Right cardiac atrium (tissue), 5 donors: ENCODE measurements at regions not wholly inside any gene's neighbourhood (a gene's known extent, or its start where the extent isn't known, plus 50 kb on each side); places are given as distances from the start of the nearest gene placed in this dataset.
"Not testable (repeated sequence)": the region's sequence is repeated elsewhere in the genome, so short reads cannot be mapped to it uniquely, and the experiment has no call there.

Experiments
- ATAC-seq, 2 donors: fragments of 200-7000 bp; cut with Tn5 transposase; one replicate each; pipeline versions ENCODE4 v1.8.0 to v1.9.1; 2020; ENCODE audit warnings: moderate library complexity in 2 of 2, mild to moderate bottlenecking in 1 of 2
- DNase-seq, 3 donors: peaks; one replicate each; pipeline ENCODE4 v3.0.0-alpha.2; 2020
- H3K27ac ChIP-seq: one replicate; pipeline ENCODE4 v1.5.1; 2013; ENCODE audit warnings: mild to moderate bottlenecking, low read length, control low read depth, moderate library complexity
- H3K27me3 ChIP-seq: one replicate; pipeline ENCODE4 v1.6.1; 2013; ENCODE audit not compliant: control insufficient read depth, insufficient read depth
- H3K4me1 ChIP-seq: one replicate; pipeline ENCODE4 v1.6.1; 2013; ENCODE audit warnings: low read length; ENCODE audit not compliant: control insufficient read depth, insufficient read depth
- H3K4me3 ChIP-seq: one replicate; pipeline ENCODE4 v1.5.1; 2013; ENCODE audit warnings: low read length, control low read depth
- H3K9me3 ChIP-seq: one replicate; pipeline ENCODE4 v1.6.1; 2013; ENCODE audit warnings: low read length; ENCODE audit not compliant: control insufficient read depth
- WGBS: extraction: QIAGEN DNeasy Blood & Tissue Kit; methylation state at CpG from one replicate; pipeline ENCODE4 v1.1.7; 2013; 5-methylcytosine and 5-hydroxymethylcytosine counted together
- intact Hi-C, 4 donors: fragments of 100-400 bp; cut with DNase I; formaldehyde crosslinking; loops; one replicate each; pipeline versions ENCODE4 v1.11.0 to v1.14.0; 2022 to 2023
- donor health status: healthy with polysubstance abuse.
- donor health status: DM: no; HTN: yes; CAD: no.
- donor health status: DM: no; HTN: no; CAD: no.
- donor health status: DM: no; HTN: yes; CAD: no; lungs with severe emphysema.
- donor health status: DM: yes; HTN: yes; CAD: no.

GRCh38 chr13:88761145-88761544 lies 1090.0 kb downstream of the SLITRK5 start:
- intact Hi-C loops = no loop called here
- Histone ChIP-seq H3K27me3 (no peaks in the 10 kb centered on the region), H3K4me1 (no peaks in the 10 kb centered on the region), H3K27ac (no peak overlapping the region), H3K9me3 (no peaks in the 10 kb centered on the region), H3K4me3 (no peak overlapping the region)
- 72% methylated on average over 4 of the region's 4 CpGs for WGBS
- no peak for DNase-seq
- no peak for ATAC-seq

GRCh38 chr13:88764103-88764502 lies 1092.9 kb downstream of the SLITRK5 start:
- DNase-seq (no peak), ATAC-seq (no peak)
- Histone ChIP-seq H3K27me3 (no peaks in the 10 kb centered on the region), H3K4me3 (no peak overlapping the region), H3K4me1 (no peaks in the 10 kb centered on the region), H3K9me3 (no peaks in the 10 kb centered on the region), H3K27ac (no peak overlapping the region)
- intact Hi-C loops = no loop called here
- 28% methylated on average over 3 of the region's 3 CpGs for WGBS

- no peak overlapping the region for H3K27ac ChIP-seq
- intact Hi-C loops = no loop called here
- no peak overlapping the region for H3K4me3 ChIP-seq
- 49% methylated on average over 1 of the region's 1 CpG for WGBS
- no peaks in the 10 kb centered on the region for H3K9me3 ChIP-seq
- no peaks in the 10 kb centered on the region for H3K4me1 ChIP-seq
- DNase-seq (no peak), ATAC-seq (no peak)
- no peaks in the 10 kb centered on the region for H3K27me3 ChIP-seq
These were observed 1129.3 kb downstream of the SLITRK5 start for GRCh38 chr13:88800505-88800904.

DNA sequence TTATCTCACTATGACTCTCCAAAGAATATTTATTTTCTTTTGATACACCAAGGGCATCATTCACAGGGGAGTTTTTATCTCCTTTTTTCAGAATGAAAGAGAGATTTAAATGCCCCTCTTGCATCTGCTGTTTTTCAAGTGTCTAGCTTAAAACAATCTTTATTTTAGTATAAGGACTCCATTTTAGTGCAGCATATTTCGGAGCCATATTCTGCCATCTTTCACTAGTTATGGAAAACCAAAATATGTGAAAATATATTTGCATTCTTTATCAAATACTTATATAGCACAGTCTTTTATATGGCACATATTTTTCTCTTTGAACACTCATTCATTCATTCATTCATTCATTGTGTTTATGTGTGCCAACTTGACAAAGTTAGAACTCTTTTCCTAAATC lies 1130.2 kb downstream of the SLITRK5 start:
- no peak for ATAC-seq
- WGBS = 84% methylated on average over 1 of the region's 1 CpG
- Histone ChIP-seq H3K27me3 (no peaks in the 10 kb centered on the region), H3K4me1 (no peaks in the 10 kb centered on the region), H3K4me3 (no peak overlapping the region), H3K27ac (no peak overlapping the region), H3K9me3 (no peaks in the 10 kb centered on the region)
- intact Hi-C loops = no loop called here
- no peak for DNase-seq

GRCh38 chr13:88802886-88803285 lies 1131.7 kb downstream of the SLITRK5 start:
- no peak overlapping the region for H3K27ac ChIP-seq
- 61% methylated on average over 2 of the region's 2 CpGs for WGBS
- H3K4me1 ChIP-seq = no peaks in the 10 kb centered on the region
- no peaks in the 10 kb centered on the region for H3K9me3 ChIP-seq
- intact Hi-C loops = no loop called here
- no peak overlapping the region for H3K4me3 ChIP-seq
- no peak for DNase-seq
- no peaks in the 10 kb centered on the region for H3K27me3 ChIP-seq
- no peak for ATAC-seq

- Histone ChIP-seq H3K4me3 (no peak overlapping the region), H3K4me1 (no peaks in the 10 kb centered on the region), H3K9me3 (no peaks in the 10 kb centered on the region), H3K27me3 (no peaks in the 10 kb centered on the region), H3K27ac (no peak overlapping the region)
- 89% methylated on average over 1 of the region's 1 CpG for WGBS
- intact Hi-C loops = no loop called here
- DNase-seq (no peak), ATAC-seq (no peak)
These were observed 1135.3 kb downstream of the SLITRK5 start for GRCh38 chr13:88806438-88806837.

- 91% methylated on average over 2 of the region's 2 CpGs for WGBS
- Histone ChIP-seq H3K4me1 (no peaks in the 10 kb centered on the region), H3K4me3 (no peak overlapping the region), H3K27me3 (no peaks in the 10 kb centered on the region), H3K27ac (no peak overlapping the region), H3K9me3 (no peaks in the 10 kb centered on the region)
- no peak for ATAC-seq
- intact Hi-C loops = no loop called here
- DNase-seq = no peak
These were observed 1146.4 kb downstream of the SLITRK5 start for GRCh38 chr13:88817560-88817959.

DNA sequence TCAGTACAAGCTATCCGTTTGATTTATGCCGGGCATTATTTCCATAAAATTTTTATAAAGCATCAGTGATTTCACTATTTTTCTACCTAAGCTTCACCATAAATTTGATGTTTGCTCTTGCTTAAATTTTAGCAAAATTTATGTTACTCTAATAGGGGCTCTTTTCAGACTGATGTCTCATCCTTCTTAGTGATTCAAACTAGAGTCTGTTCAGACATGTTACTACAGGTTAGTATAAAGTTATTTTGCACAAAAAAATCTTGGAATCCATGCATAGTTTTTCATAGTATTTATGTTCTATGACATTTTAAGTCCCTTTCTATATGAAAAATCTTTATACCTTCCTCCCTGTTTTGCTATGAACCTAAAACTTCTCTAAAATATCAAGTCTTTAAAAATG lies 1151.9 kb downstream of the SLITRK5 start:
- no peak overlapping the region for H3K4me3 ChIP-seq
- DNase-seq (no peak), ATAC-seq (no peak)
- 80% methylated on average over 2 of the region's 2 CpGs for WGBS
- no peaks in the 10 kb centered on the region for H3K27me3 ChIP-seq
- no peak overlapping the region for H3K27ac ChIP-seq
- no peaks in the 10 kb centered on the region for H3K9me3 ChIP-seq
- intact Hi-C loops = no loop called here
- no peaks in the 10 kb centered on the region for H3K4me1 ChIP-seq

DNA sequence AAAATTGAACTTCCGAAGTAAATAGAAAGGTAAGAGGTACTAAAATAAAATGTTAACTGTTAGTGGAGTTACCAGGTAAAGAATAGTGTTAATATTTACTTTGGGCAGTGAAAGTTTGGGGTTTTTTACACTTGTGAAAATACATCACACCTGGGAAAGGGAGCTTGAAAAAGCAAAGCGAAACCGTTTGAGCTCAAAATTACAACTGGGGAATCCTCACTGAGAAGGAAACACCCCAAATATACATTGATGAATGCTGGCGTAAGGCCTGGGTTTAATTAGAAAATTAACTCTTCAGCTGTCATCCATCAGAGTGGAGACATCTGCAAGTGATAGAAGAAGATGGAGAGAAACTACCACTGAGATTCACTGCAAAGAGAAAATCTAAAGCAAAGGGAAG lies 1153.0 kb downstream of the SLITRK5 start:
- Histone ChIP-seq H3K9me3 (no peaks in the 10 kb centered on the region), H3K4me1 (no peaks in the 10 kb centered on the region), H3K27ac (no peak overlapping the region), H3K4me3 (no peak overlapping the region), H3K27me3 (no peaks in the 10 kb centered on the region)
- intact Hi-C loops = no loop called here
- WGBS = 72% methylated on average over 4 of the region's 4 CpGs
- DNase-seq (no peak), ATAC-seq (no peak)

- 88% methylated on average over 3 of the region's 3 CpGs for WGBS
- no peak for DNase-seq
- H3K27ac ChIP-seq = no peak overlapping the region
- no peaks in the 10 kb centered on the region for H3K9me3 ChIP-seq
- H3K27me3 ChIP-seq = no peaks in the 10 kb centered on the region
- intact Hi-C loops = no loop called here
- no peak overlapping the region for H3K4me3 ChIP-seq
- H3K4me1 ChIP-seq = no peaks in the 10 kb centered on the region
- no peak for ATAC-seq
These were observed 1168.9 kb downstream of the SLITRK5 start for GRCh38 chr13:88840085-88840484.

GRCh38 chr13:88852293-88852692 lies 1181.1 kb downstream of the SLITRK5 start:
- intact Hi-C loops, H3K27ac ChIP-seq, H3K27me3 ChIP-seq, H3K4me1 ChIP-seq, H3K9me3 ChIP-seq, H3K4me3 ChIP-seq, ATAC-seq: not testable (repeated sequence)
- 89% methylated on average over 6 of the region's 6 CpGs for WGBS
- DNase-seq = peak in 1 of 3 donors; percentile 17

DNA sequence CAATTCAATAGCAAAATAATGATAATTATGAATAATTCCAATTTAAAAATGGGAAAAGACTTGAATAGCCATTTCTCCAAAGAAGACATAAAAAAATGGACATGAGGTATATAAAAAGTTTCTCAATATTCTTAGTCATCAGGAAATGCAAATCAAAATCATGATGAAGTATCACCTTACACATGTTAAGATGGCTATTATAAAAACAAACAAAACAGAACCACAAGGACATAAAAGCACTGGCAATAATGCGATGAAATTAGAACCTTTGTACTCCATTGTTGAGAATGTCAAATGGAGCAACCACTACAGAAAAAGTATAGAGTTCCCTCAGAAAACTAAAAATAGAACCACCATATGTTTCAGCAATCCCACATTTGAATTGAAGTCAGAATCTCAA lies 1186.1 kb downstream of the SLITRK5 start:
- H3K27me3 ChIP-seq = no peaks in the 10 kb centered on the region
- no peak overlapping the region for H3K27ac ChIP-seq
- 93% methylated on average over 1 of the region's 1 CpG for WGBS
- no peak overlapping the region for H3K4me3 ChIP-seq
- no peak for DNase-seq
- no peaks in the 10 kb centered on the region for H3K9me3 ChIP-seq
- intact Hi-C loops = no loop called here
- no peak for ATAC-seq
- H3K4me1 ChIP-seq = no peaks in the 10 kb centered on the region
